ENCODE measurements at regions not wholly inside any gene's neighbourhood (a gene's known extent, or its start where the extent isn't known, plus 50 kb on each side); places are given as distances from the start of the nearest gene placed in this dataset. TPM values are rescaled to one million over a fixed set of nuclear protein-coding genes. Genes with fewer than 3 reads are reported as not detected.
A peak's percentile ranks its signal among the peaks of the same experiment; 100 is the strongest.

DNA sequence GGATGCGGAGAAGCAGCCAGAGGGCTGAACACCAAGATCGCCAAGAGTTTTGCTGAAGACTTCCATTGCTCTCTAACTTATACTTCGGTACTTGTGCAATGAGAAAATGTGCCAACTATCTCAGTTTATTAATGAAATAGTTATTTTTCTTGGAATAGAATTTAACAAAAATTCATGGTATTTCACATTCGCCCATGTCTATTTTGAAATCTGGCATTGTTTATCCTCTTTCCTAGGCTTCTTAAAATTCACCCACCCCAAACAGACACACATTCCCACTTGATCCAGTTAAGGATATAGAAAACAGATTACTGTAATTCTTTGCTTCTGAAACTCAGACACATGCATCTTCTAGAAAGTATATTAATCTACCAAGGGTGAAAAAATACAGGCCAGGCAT is 56.3 kb upstream of the ADAMTS5 start:
- WGBS, 2 experiments (ENCODE audit: low coverage in 1 of 2, low lambda C conversion rate in 2 of 2, missing lambda C conversion rate in 2 of 2) = 56 to 60% methylated on average over 4 of the region's 4 CpGs
- TF ChIP-seq EZH2phosphoT487 (IDR thresholded peaks at IDR 0.05; ENCODE audit: insufficient read depth, low read depth) (no peak), EZH2 (IDR thresholded peaks at IDR 0.05; ENCODE audit: insufficient read depth, poor library complexity, severe bottlenecking) (no peak)
- DNase-seq = peak; percentile 32

GRCh38 chr21:27021801-27022200 is 54.9 kb upstream of the ADAMTS5 start:
- 10 to 28% methylated on average over 1 of the region's 1 CpG for WGBS, 2 experiments (ENCODE audit: low coverage in 1 of 2, low lambda C conversion rate in 2 of 2, missing lambda C conversion rate in 2 of 2)
- H4K20me1 ChIP-seq (ENCODE audit: insufficient read depth) = no peaks in the 10 kb centered on the region
- DNase-seq = no peak
- no peak overlapping the region for H2AFZ ChIP-seq
- H3F3A ChIP-seq (ENCODE audit: insufficient read depth) = peaks cover 22% of the 10 kb centered on the region
- H3K36me3 ChIP-seq (ENCODE audit: low read depth) = no peaks in the 10 kb centered on the region
- TF ChIP-seq EZH2phosphoT487 (IDR thresholded peaks at IDR 0.05; ENCODE audit: insufficient read depth, low read depth) = no peak
- TF ChIP-seq EZH2 (IDR thresholded peaks at IDR 0.05; ENCODE audit: insufficient read depth, poor library complexity, severe bottlenecking) = no peak
- no peaks in the 10 kb centered on the region for H3K9me2 ChIP-seq (ENCODE audit: insufficient read depth)
- no peaks in the 10 kb centered on the region for H3K27me3 ChIP-seq (replicated peaks; ENCODE audit: insufficient read depth)
- no peak overlapping the region for H3K4me3 ChIP-seq
- H3K27ac ChIP-seq = no peak overlapping the region
- no peak overlapping the region for H3K4me2 ChIP-seq (ENCODE audit: unreplicated experiment)
- no peaks in the 10 kb centered on the region for H3K79me2 ChIP-seq (ENCODE audit: insufficient read depth)
- peaks cover 50% of the 10 kb centered on the region for H3K4me1 ChIP-seq (ENCODE audit: insufficient read depth)
- H3K9me3 ChIP-seq (ENCODE audit: low read depth) = no peaks in the 10 kb centered on the region
- no peak overlapping the region for H3K9ac ChIP-seq
- in situ Hi-C loops (cut with MboI) = no loop called here

More for the DNA sequence above, 56.3 kb upstream of the ADAMTS5 start:
- Histone ChIP-seq H3K27me3 (replicated peaks; ENCODE audit: insufficient read depth) (no peaks in the 10 kb centered on the region), H2AFZ (0 out of 2 replicates have a peak overlapping the region, but pooled peaks have one; percentile 12), H3K4me3 (no peak overlapping the region), H3K9ac (no peak overlapping the region), H4K20me1 (ENCODE audit: insufficient read depth) (no peaks in the 10 kb centered on the region), H3K27ac (no peak overlapping the region), H3K36me3 (ENCODE audit: low read depth) (no peaks in the 10 kb centered on the region), H3K4me2 (ENCODE audit: unreplicated experiment) (no peak overlapping the region), H3K4me1 (ENCODE audit: insufficient read depth) (peaks cover 51% of the 10 kb centered on the region), H3K9me2 (ENCODE audit: insufficient read depth) (no peaks in the 10 kb centered on the region), H3F3A (ENCODE audit: insufficient read depth) (peaks cover 22% of the 10 kb centered on the region), H3K79me2 (ENCODE audit: insufficient read depth) (no peaks in the 10 kb centered on the region), H3K9me3 (ENCODE audit: low read depth) (no peaks in the 10 kb centered on the region)
- in situ Hi-C loops (cut with MboI) = no loop called here

- H3K27me3 ChIP-seq (replicated peaks; ENCODE audit: insufficient read depth) = no peaks in the 10 kb centered on the region
- H3K9me2 ChIP-seq (ENCODE audit: insufficient read depth) = no peaks in the 10 kb centered on the region
- TF ChIP-seq EZH2phosphoT487 (IDR thresholded peaks at IDR 0.05; ENCODE audit: insufficient read depth, low read depth) (no peak), EZH2 (IDR thresholded peaks at IDR 0.05; ENCODE audit: insufficient read depth, poor library complexity, severe bottlenecking) (no peak)
- no peak overlapping the region; the same call in 1 of the 2 replicates for H3K27ac ChIP-seq
- H3K79me2 ChIP-seq (ENCODE audit: insufficient read depth) = no peaks in the 10 kb centered on the region
- H3K4me3 ChIP-seq = no peak overlapping the region
- 45 to 65% methylated on average over 1 of the region's 1 CpG for WGBS, 2 experiments (ENCODE audit: low coverage in 1 of 2, low lambda C conversion rate in 2 of 2, missing lambda C conversion rate in 2 of 2)
- no peaks in the 10 kb centered on the region for H3K9me3 ChIP-seq (ENCODE audit: low read depth)
- peaks cover 45% of the 10 kb centered on the region for H3K4me1 ChIP-seq (ENCODE audit: insufficient read depth)
- H4K20me1 ChIP-seq (ENCODE audit: insufficient read depth) = no peaks in the 10 kb centered on the region
- in situ Hi-C loops (cut with MboI) = no loop called here
- H2AFZ ChIP-seq = 0 out of 2 replicates have a peak overlapping the region, but pooled peaks have one; percentile 22
- H3K36me3 ChIP-seq (ENCODE audit: low read depth) = no peaks in the 10 kb centered on the region
- H3F3A ChIP-seq (ENCODE audit: insufficient read depth) = peaks cover 22% of the 10 kb centered on the region
- H3K9ac ChIP-seq = no peak overlapping the region
- DNase-seq = peak; percentile 27
- no peak overlapping the region for H3K4me2 ChIP-seq (ENCODE audit: unreplicated experiment)
Measured at GRCh38 chr21:27021046-27021445, 54.2 kb upstream of the ADAMTS5 start.

DNA sequence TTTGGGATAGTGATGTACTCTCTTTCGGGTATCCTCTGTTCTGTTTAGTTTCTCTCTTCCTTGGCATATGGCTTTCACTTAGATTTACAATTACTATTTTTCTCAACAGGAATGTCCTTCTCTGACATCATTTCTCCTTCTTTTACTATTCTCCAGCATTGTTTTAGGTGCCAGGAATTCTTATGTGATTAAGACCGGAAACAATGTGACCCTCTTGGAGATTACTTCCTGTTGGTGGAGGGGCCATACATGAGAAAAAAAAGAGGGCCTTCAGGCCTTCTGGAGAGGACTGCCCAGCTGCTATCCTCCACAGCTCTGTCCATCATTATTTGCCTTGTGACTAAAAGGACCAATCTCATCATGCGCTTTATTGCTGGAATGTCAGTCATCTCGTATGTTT is 50.4 kb upstream of the ADAMTS5 start:
- H3K9me2 ChIP-seq (ENCODE audit: insufficient read depth) = no peaks in the 10 kb centered on the region

More for the DNA sequence above, 50.4 kb upstream of the ADAMTS5 start:
- Histone ChIP-seq H3K4me2 (ENCODE audit: unreplicated experiment) (no peak overlapping the region), H3K9ac (no peak overlapping the region), H3K4me1 (ENCODE audit: insufficient read depth) (peaks cover 16% of the 10 kb centered on the region), H3K79me2 (ENCODE audit: insufficient read depth) (no peaks in the 10 kb centered on the region), H3F3A (ENCODE audit: insufficient read depth) (0 out of 2 replicates have a peak, but pooled peaks cover 13% of the 10 kb centered on the region), H4K20me1 (ENCODE audit: insufficient read depth) (no peaks in the 10 kb centered on the region), H3K4me3 (no peak overlapping the region), H3K27me3 (replicated peaks; ENCODE audit: insufficient read depth) (no peaks in the 10 kb centered on the region), H3K27ac (no peak overlapping the region), H3K9me3 (ENCODE audit: low read depth) (no peaks in the 10 kb centered on the region), H2AFZ (no peak overlapping the region), H3K36me3 (ENCODE audit: low read depth) (no peaks in the 10 kb centered on the region)
- peak; percentile 3 for DNase-seq
- in situ Hi-C loops (cut with MboI) = no loop called here
- 94% methylated on average over 4 of the region's 4 CpGs for WGBS, 2 experiments (ENCODE audit: low coverage in 1 of 2, low lambda C conversion rate in 2 of 2, missing lambda C conversion rate in 2 of 2)
- TF ChIP-seq EZH2phosphoT487 (IDR thresholded peaks at IDR 0.05; ENCODE audit: insufficient read depth, low read depth) (no peak), EZH2 (IDR thresholded peaks at IDR 0.05; ENCODE audit: insufficient read depth, poor library complexity, severe bottlenecking) (no peak)

Small RNA genes lying in the stretch of these regions (small RNA-seq; reads per million reads assigned to genes)
- gene NCSTNP1 (ENCODE audit: low read depth, low replicate concordance) (not detected), gene RF00026 (ENCODE audit: low read depth, low replicate concordance) (not detected)

Measured in GM23248 (cell line).